ENCODE measurements at regions not wholly inside any gene's neighbourhood (a gene's known extent, or its start where the extent isn't known, plus 50 kb on each side); places are given as distances from the start of the nearest gene placed in this dataset.
"Not testable (repeated sequence)": the region's sequence is repeated elsewhere in the genome, so short reads cannot be mapped to it uniquely, and the experiment has no call there.

- Histone ChIP-seq H3K9me3 (peaks cover 5% of the 10 kb centered on the region), H3K27me3 (no peaks in the 10 kb centered on the region), H3K27ac (no peak overlapping the region), H3K36me3 (no peaks in the 10 kb centered on the region), H3K4me1 (no peaks in the 10 kb centered on the region), H3K4me3 (no peak overlapping the region)
- ATAC-seq (peak; percentile 87), DNase-seq (no peak)
- intact Hi-C loops (cut with DNase I): no loop called here
- TF ChIP-seq, protein P1, sequence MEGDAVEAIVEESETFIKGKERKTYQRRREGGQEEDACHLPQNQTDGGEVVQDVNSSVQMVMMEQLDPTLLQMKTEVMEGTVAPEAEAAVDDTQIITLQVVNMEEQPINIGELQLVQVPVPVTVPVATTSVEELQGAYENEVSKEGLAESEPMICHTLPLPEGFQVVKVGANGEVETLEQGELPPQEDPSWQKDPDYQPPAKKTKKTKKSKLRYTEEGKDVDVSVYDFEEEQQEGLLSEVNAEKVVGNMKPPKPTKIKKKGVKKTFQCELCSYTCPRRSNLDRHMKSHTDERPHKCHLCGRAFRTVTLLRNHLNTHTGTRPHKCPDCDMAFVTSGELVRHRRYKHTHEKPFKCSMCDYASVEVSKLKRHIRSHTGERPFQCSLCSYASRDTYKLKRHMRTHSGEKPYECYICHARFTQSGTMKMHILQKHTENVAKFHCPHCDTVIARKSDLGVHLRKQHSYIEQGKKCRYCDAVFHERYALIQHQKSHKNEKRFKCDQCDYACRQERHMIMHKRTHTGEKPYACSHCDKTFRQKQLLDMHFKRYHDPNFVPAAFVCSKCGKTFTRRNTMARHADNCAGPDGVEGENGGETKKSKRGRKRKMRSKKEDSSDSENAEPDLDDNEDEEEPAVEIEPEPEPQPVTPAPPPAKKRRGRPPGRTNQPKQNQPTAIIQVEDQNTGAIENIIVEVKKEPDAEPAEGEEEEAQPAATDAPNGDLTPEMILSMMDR (IDR thresholded peaks at IDR 0.05): no peak
Measured at GRCh38 chr16:73113336-73113735, 65.4 kb upstream of the ZFHX3 start.

DNA sequence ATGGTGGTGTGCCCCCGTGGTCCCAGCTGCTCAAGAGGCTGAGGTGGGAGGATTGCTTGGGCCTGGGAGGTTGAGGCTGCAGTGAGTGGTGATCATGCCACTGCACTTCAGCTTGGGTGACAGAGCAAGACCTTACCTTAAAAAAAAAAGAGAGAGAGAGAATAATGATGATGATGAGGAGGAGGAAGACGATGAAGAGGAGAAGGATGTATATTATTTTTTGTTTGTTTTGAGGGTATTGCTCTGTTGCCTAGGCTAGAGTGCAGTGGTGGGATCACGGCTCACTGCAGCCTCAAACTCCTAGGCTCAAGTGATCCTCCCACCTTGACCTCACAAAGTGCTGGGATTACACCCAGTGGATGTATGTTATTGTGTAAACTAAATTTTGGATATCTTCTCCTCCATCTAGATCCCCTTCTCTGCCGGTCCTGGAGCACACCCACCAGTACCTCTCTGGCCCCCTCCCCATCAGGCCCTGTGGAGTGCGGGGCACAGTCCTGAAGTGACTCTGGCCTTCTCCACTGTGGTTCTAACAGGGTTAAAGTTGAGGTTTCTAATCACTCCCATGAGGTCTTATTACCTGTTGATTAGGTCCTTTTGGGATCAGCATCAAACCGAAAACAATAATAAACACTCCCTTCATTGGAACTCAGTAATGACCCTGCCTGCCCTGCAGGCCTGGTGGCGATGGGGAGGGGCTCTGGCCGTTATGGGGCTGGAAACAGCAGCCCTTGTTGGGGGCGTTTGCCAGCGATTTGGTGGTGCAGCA is 60.5 kb upstream of the ZFHX3 start:
- ATAC-seq: no peak
- TF ChIP-seq, protein P1 (IDR thresholded peaks at IDR 0.05): no peak
- intact Hi-C loops (cut with DNase I): no loop called here

GRCh38 chr16:73107371-73107770 is 59.4 kb upstream of the ZFHX3 start:
- H3K9me3 ChIP-seq: no peaks in the 10 kb centered on the region
- DNase-seq (no peak), ATAC-seq (no peak)
- H3K4me1 ChIP-seq: no peaks in the 10 kb centered on the region
- H3K36me3 ChIP-seq: no peaks in the 10 kb centered on the region
- no peak overlapping the region for H3K27ac ChIP-seq
- intact Hi-C loops (cut with DNase I): no loop called here
- TF ChIP-seq, protein P1 (IDR thresholded peaks at IDR 0.05): no peak
- H3K27me3 ChIP-seq: no peaks in the 10 kb centered on the region
- H3K4me3 ChIP-seq: no peak overlapping the region

More for the DNA sequence above, 60.5 kb upstream of the ZFHX3 start:
- Histone ChIP-seq H3K4me3 (no peak overlapping the region), H3K27ac (no peak overlapping the region), H3K27me3 (no peaks in the 10 kb centered on the region), H3K36me3 (no peaks in the 10 kb centered on the region), H3K9me3 (no peaks in the 10 kb centered on the region), H3K4me1 (no peaks in the 10 kb centered on the region)
- DNase-seq: no peak

GRCh38 chr16:73106329-73107034 is 58.6 kb upstream of the ZFHX3 start:
- TF ChIP-seq, protein P1 (IDR thresholded peaks at IDR 0.05): no peak
- Histone ChIP-seq H3K27ac (no peak overlapping the region), H3K4me3 (no peak overlapping the region), H3K27me3 (no peaks in the 10 kb centered on the region), H3K9me3 (no peaks in the 10 kb centered on the region), H3K36me3 (no peaks in the 10 kb centered on the region), H3K4me1 (no peaks in the 10 kb centered on the region)
- intact Hi-C loops (cut with DNase I): no loop called here
- DNase-seq: no peak
- no peak for ATAC-seq

DNA sequence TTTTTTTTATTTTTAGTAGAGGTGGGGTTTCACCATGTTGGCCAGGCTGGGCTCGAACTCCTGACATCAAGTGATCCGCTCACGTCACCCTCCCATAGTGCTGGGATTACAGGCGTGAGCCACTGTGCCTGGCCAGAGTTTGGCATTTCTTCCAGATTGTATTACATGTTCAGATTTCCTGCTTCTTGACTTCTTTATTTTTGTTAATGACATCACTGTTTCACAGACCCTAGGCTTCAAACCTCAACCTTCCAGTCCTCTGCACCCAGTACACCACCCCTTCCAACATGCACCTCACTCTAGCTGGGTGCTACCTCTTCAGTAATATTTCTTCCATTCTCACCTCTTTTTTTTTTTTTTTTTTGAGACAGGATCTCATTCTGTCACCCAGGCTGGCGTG is 53.6 kb upstream of the ZFHX3 start:
- Histone ChIP-seq H3K9me3 (no peaks in the 10 kb centered on the region), H3K4me1 (no peaks in the 10 kb centered on the region), H3K36me3 (no peaks in the 10 kb centered on the region), H3K27me3 (no peaks in the 10 kb centered on the region), H3K4me3 (no peak overlapping the region), H3K27ac (no peak overlapping the region)
- no peak for DNase-seq
- no peak for ATAC-seq
- TF ChIP-seq, protein P1 (IDR thresholded peaks at IDR 0.05): no peak
- intact Hi-C loops (cut with DNase I): no loop called here

GRCh38 chr16:73099601-73100000 is 51.7 kb upstream of the ZFHX3 start:
- H3K27me3 ChIP-seq; H3K4me1 ChIP-seq; ATAC-seq; H3K36me3 ChIP-seq; H3K4me3 ChIP-seq; DNase-seq; H3K27ac ChIP-seq; intact Hi-C loops (cut with DNase I); H3K9me3 ChIP-seq: not testable (repeated sequence)
